Superior temporal gyrus (tissue), 1 donor: ENCODE measurements at regions not wholly inside any gene's neighbourhood (a gene's known extent, or its start where the extent isn't known, plus 50 kb on each side); places are given as distances from the start of the nearest gene placed in this dataset.
A peak's percentile ranks its signal among the peaks of the same experiment; 100 is the strongest.
"Not testable (repeated sequence)": the region's sequence is repeated elsewhere in the genome, so short reads cannot be mapped to it uniquely, and the experiment has no call there.

Experiments
- DNase-seq: peaks from one replicate; pipeline ENCODE4 v3.0.0-alpha.2; 2016; ENCODE audit errors: extremely low spot score

DNA sequence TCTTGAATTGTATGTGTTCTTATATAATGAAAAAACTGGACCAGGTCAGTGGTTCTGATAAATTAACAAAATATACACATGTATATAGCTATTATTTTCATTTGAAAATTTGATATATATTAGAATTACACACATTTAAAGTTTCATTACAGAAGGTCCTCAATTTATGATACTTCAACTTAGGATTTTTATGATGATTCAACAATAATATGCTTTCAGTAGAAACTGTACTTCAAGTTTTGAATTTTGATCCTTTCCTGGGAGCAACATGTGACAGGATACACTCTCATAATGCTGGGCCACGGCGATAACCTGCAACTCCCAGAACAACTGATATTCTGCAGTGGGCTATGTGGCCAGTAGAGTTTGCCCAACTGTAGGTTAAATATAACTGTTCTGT, 344.7 kb downstream of the TAF11L14 start:
- no peak for DNase-seq

DNA sequence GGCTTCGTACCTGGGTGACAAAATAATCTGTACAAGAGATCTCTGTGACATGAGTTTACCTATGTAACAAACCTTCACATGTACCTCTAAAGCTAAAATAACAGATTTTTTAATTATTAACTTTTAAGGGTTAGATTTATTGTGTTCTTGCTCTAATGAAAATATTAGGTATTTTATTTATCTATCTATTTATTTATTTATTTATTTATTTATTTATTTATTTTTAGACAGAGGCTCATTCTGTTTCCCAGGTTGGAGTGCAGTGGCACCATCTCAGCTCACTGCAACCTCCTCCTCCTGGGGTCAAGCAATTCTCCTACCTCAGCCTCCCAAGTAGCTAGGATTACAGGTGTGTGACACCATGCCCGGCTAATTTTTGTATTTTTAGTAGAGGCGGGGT, 348.4 kb downstream of the TAF11L14 start:
- not testable (repeated sequence) for DNase-seq

DNA sequence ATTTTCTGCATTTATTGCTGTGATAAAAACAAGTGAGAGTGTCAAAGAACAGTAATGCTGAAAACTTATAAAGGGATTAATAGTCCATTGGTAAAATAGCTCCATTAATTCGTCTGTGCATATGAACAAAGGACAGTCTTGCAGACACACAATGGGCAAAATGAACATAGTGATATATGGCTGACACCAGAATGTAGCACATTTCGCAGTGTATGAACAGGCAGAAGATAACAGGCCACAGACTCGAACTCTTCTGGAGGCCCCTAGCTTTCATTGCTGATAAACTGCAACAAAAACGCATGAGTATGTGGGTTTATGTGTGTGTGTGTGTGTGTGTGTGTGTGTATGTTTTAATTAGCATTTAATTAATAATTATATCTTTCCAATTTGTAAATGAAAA, 354.8 kb downstream of the TAF11L14 start:
- DNase-seq = no peak

DNA sequence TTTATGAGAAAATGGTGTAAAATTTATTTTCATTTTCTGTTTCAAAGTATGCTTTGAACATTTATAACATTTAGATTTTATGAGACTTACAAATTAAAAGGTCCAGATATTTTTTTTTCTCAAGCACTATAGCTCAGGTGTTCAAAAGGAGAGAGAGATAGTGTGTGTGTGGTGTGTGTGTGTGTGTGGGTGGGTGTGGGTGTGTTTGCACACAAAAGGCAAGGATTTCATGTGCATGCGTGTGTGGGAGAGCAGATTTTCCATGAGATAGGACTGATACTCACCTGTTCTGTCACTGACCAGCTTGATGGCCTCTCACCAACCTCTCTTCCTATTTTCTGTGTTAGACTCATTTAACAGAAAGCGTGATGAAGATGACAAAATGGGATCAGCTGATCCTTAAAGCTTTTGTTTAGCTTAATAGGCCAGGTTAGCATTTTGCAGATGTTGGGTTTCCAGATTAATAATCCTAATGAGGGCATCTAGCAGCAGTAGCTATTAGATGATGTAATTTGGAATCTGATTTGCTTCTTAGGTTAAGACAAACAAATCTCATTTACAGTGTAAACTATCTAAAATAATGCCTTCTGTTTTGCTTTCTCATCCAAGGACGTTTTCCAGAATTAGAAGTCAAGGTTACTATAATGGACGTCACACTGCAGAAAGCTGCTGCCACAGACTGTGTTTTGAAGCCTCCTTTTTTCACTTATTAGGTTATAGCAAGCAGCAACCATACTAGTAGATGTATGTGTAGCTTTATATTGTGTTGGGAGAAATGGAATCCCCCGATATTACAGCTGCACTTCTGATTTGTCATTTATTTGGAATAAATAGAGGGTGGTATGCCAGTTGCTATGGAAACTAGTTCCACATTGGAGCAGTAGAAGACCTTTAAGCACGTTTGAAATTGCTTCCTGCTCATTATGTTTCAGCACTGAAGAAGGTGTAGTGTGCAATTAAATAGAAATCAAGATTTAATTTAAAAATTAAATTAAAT, 355.6 kb downstream of the TAF11L14 start:
- DNase-seq = peak; percentile 38

DNA sequence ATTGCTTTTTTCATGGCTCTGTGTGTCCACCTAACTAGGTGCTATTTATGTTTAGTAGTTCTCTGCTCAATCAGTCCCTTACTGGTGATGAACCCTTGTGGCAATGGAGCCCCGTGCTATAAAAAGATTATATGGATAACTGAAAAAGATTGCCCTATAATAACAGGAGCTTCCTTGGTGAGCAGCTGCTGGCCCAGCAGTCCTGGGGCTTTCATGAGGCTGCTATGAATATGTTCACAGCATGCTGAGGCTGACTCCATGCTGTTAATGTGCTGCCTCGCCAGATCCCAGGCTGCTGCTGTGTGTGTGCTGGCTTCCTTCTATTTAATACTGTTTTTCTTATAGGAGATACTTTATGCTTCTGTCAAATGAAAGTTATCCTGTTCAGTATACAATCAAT, 357.5 kb downstream of the TAF11L14 start:
- DNase-seq = no peak

DNA sequence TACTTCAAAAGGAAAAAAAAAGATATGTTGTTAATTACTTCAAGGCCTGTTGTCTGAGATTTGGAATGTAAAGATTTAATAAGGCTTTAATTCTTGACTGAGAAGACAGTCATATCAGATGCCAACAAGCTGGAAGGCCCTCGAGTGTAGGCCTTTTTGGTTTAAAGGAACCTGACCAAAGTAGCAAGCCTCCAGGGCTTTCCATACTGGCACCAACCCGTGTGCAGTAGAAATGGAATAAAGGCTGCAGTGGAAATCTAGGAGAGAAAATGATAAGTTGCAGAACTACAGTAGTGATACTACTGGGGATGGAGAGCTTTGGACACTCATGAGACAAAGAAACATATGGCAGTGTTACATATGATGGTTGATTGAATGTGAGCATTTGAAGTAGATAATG, 358.0 kb downstream of the TAF11L14 start:
- no peak for DNase-seq

DNA sequence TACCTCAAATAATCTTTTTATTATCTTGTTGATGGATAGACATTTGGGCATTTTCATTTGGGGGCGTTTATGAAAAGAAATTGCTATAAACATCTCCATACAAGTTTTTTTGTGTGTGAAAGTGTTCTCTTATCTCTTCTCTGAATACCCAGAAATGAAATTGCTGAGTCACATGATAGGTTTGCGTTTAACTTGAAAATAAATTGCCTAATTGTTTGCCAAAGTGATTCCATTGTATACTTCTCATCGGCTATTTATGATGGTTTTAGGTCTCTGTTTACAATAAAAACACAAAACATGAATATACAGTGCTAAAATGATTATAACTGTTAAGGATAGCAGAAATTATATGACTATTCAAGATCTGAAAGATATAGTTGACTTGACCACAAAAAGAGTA, 361.7 kb downstream of the TAF11L14 start:
- DNase-seq = no peak

DNA sequence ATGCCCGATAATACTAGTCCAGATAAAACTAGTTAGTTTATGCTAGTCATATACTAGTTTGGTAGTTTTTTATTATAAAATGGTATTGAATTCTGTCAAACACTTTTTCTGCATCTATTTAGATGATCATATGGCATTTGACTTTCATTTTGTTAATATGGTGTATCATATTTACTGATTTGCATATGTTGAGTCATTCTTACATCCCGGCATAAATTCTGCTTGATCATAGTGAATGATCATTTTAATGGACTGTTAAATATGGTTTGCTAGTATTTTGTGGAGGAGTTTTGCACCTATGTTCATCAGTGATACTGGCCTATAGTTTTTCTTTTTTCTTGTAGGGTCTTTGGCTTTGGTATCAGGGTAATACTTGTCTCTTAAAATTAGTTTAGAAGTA, 365.6 kb downstream of the TAF11L14 start:
- no peak for DNase-seq

DNA sequence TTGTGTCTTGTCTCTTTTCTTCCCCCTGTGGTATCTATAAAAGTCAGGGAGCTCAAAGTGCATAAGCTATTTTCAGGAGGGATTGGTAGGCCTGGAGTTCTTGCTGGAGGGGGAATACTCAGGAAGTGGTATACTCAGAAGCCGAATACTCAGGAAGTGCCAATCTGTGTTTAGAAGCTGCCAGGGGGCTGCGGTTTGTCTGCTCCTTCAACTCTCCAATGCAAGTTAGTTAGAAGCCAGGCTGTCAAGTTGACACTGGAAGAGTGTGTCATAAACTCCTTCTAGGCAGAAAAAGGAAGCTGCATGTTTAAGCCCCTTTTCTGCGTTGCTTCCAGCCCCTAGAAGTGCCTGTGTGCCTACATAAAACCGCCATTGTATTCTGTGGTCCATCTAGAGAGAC, 366.5 kb downstream of the TAF11L14 start:
- no peak for DNase-seq

DNA sequence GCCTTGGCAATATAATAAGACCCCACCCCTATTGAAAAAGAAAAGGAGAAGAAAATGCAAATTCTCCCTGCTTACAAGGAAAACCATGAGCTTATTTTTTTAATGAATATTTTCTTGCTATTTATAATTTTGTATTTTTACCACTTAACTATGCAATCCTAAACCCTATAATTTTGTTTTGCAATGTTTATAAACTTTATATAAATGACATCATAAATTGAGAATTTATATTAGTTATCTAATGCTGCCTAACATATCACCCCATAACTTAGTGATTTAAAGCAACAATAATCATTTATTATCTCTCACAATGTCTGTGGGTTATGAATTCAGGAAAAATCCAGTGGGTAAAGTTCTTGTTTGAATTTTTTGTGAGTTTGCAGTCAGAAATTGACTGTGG, 369.1 kb downstream of the TAF11L14 start:
- no peak for DNase-seq

DNA sequence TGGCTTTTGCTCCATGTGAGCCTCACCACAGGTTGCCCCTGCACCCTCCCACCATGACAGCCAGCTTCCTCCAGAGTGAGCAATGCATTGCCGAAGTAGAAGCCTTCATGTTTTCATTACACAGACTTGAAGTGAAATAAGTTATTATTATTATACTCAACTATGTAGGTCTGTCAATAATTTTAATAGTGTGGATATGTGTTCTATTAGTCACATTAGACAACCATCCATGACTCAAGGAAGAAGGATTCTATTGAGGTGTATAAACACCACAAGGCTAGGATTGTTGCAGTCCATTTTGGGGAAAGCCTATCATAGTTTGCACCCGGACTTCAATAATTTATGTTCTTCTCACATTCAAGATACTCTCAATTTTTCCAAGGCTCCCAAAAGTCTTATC, 369.5 kb downstream of the TAF11L14 start:
- DNase-seq = no peak

DNA sequence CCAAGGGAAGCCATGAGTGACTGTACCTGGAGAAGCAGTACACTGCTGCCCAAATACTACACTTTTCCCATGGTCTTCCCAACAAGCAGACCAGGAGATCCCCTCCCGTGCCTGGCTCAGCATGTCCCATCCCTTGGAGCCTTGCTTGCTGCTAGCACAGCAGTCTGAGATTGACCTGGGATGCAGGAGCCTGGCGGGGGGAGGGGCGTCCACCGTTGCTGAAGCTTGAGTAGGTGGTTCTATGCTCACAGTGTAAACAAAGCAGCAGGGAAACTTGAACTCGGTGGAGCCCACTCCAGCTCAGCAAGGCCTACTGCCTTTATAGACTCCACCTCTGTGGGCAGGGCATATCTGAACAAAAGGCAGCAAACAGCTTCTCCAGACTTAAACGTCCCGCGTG, 372.0 kb downstream of the TAF11L14 start:
- not testable (repeated sequence) for DNase-seq

DNA sequence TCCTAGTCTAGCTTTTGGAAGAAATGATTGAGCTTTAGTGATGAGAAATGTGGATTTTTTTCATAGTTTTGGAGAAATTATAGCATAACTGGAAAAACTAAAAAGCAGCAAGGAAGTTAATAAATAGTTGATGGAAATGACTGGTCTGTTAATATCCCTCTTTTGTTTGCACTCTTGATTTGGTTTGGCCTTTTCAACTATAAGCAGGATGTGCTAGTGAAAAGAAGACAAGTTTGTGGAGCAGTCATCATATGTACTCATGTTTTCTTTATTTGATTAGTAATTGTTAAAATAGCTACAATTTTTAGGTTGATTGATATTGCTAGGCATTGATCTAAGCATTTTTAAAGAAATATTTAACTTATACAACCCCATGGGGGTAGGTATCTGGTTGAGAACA, 374.7 kb downstream of the TAF11L14 start:
- no peak for DNase-seq

DNA sequence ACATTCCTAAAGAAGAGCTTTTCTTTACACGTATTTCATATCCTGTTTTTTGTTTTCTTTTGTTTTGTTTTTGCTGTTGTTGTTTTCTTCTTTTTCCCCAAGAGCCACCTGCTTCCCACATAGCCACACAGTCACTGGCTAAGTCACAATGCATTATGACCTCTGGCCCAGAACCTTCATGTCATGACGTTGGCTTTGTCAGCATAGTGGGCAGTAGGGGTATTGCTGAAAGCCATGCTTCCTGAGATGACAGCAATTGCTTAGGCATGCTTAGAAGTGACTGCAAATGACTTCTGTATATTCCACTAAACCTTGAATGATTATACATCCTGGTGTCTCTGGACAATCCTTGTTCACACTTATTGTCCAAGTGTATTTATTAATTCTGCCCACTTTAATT, 375.8 kb downstream of the TAF11L14 start:
- no peak for DNase-seq

DNA sequence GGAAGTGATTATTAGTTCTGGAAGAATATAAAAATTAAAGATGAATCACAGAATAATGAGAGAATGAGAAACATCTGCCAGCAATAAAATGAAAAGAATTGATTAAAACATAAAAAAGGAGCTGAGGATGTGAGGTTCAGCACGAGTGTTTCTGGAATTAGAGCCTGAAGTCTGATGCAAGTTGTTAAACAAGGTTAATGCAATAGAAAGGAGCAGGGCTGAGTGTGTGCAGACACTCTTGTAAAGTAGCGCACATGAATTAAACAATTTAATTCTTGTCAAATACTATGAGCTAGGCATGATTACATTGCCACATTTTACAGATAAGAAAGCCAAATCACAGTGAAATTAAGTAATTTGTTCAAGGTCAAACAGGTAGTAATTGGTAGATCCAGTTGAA, 384.2 kb downstream of the TAF11L14 start:
- DNase-seq = no peak

DNA sequence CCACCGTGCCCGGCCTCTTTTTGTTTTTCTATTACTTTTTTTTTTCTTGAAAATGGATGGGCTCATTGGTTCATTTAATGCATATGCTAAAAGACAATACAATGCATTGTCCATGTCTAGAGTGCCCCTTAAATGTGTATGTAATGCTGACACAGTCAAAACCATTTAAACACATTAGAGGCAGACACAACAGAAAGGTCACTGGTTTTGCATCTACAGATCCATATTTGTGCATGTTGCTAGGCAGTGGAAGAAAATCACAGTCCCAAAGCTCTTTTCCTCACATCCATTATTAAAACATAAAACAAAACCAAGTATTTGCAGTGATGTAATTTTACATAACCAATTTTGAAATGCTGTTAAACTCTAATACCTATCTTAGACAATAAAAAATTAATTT, 389.0 kb downstream of the TAF11L14 start:
- DNase-seq = no peak

DNA sequence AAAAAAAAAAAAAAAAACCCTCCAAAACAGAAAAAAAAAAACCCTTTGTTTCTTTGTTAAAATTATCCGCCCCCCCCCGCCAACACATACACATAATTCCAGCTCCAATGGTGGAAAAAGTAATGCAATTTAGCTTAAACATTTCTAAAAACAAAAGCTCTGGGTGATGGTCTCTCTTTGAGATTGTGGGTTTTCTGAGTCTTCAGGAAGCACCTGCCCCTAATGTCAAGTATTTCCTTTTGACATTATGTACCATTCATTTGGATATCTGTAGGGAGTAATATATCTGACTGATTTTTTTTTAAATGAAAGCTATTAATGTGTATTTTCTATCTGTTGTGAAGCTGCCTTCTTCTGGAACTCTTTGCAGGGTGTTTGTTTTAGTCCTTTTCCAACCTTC, 389.7 kb downstream of the TAF11L14 start:
- DNase-seq = no peak

DNA sequence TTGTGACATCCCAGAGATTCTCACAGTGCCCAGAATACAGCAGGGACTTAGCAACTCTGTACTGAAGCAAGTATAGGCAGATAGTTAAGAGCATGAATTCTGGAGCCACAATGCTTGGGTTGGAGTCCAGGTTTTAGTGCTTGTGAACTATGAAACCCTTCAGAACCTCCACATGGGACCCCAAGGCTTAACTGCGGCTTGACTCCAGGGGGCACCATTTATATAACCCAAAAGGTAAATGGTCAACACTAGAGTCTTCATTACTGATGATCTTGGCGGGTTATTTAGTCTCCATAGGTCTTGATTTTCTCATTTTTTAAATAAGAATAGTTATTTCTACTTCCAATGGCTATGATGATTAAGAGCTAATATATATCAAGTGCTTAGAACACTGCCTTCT, 390.3 kb downstream of the TAF11L14 start:
- DNase-seq = no peak

DNA sequence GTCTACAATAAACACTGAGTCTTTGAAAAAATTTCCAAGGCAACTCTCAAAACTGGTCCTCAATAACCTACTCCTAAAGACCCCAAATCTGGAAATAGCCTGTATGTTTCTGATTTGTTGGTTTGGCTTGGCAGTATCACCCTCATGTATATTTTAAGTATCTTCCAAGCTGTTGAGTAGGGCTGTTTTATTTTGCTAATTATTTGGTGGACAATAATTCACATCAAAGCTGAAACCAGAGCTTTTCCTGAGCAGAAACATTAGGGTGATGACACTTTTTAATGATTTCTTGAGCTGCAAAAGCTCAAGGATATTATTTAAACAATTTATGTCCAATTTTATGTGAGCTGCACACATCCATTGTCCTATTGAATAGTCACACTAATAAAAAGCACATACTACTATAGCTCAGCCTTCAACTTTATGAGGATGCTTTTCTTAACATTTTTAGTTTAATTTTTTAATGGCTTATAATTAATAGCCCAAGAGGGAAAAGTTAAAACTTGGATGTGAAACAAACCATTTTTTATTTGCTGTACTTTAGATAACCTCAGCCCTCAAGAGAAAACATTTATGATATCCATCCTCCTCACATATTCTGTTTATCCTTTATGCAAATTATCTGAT, 393.1 kb downstream of the TAF11L14 start:
- DNase-seq = no peak

DNA sequence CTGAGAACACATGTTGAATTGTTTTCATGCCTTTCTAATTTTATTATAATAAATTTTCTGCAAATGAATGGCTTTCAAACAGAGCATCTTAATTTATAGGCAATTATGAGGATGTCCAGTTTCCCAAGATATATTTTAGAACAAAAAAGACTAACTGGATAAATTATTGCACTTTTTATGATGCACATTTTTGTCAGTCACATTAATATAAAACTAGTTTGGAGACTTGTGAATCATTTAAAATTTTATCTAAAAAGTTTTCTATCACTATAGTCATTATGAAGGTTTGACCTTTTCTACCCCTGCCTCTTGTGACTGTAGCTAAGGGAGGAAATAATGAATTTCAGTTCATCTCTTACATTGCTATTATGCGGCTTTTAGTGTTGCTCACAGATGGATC, 393.8 kb downstream of the TAF11L14 start:
- DNase-seq = no peak

DNA sequence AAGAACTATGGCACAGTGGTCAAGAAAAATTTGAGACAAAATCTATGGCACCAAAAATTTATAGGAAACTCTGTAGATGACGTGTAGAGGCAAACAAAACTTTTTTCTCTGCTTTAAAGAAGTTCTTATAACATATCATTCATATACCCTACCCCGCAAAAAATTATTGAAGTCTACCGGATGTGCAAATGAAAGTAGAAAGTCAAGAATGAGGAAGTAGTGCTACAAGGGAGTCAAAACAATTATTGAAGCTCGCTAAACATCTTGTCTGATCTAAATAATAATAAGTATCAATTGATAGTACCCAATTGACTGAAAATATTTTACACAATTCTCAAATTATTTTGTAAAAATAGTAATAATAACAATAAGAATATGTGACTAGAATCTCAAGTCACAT, 398.5 kb downstream of the TAF11L14 start:
- DNase-seq = no peak

DNA sequence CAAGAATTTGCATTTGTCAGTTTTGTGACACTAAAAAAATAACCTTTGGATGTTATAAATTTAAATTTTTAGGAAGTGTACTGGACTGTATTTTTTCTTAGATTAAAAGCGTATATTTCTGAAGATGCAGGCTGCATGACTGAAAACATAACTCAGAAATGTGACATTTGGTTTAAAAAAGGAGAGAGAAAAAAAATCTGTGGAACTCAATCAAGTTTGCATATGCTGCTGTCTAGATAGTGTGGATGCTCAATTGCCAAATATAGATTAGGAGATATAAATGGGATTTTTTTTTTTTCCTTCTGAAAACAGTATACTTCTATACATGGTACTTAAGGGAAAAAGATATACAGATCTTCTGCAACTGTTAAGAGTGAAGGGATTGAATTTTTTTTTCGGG, 402.3 kb downstream of the TAF11L14 start:
- DNase-seq = peak; percentile 33

DNA sequence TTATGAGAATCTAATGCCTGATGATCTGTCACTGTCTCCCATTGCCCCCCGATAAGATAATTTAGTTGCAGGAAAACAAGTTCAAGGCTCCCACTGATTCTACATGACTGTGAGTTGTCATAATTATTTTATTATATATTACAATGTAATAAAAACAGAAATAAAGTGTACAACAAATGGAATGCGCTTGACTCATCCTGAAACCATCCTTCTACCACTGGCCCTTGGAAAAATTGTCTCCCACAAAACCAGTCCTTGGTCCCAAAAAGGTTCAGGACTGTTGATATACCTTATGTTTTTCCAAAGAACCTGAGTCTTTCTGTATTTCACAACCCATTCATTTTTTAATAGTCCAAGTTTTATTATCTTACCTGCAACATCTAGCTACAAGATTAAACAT, 403.5 kb downstream of the TAF11L14 start:
- no peak for DNase-seq
